Neural progenitor cell (in vitro differentiated cells): ENCODE measurements at regions not wholly inside any gene's neighbourhood (a gene's known extent, or its start where the extent isn't known, plus 50 kb on each side); places are given as distances from the start of the nearest gene placed in this dataset.

Source experiments
- DNase-seq: peaks from one replicate; pipeline ENCODE4 v3.0.0-alpha.2; 2016; ENCODE audit warnings: low spot score
- H2AFZ ChIP-seq: fragments of 200-600 bp; sonication (generic); replicated peaks from 2 replicates; pipeline ENCODE4 v1.6.1; 2016; ENCODE audit warnings: antibody characterized with exemption
- H3F3A ChIP-seq: fragments of 200-600 bp; sonication (generic); 2 replicates; pipeline ENCODE4 v1.6.1; 2016; ENCODE audit warnings: antibody characterized with exemption, low read depth
- H3K27ac ChIP-seq: fragments of 200-600 bp; sonication (generic); 2 replicates; pipeline ENCODE4 v1.5.1; 2016; ENCODE audit warnings: mild to moderate bottlenecking
- H3K27me3 ChIP-seq: fragments of 200-600 bp; sonication (generic); 2 replicates; pipeline ENCODE4 v1.6.1; 2016; ENCODE audit warnings: mild to moderate bottlenecking, moderate library complexity
- H3K36me3 ChIP-seq: fragments of 200-600 bp; sonication (generic); 2 replicates; pipeline ENCODE4 v1.5.1; 2016
- H3K4me1 ChIP-seq: fragments of 200-600 bp; sonication (generic); 2 replicates; pipeline ENCODE4 v1.6.1; 2016; ENCODE audit warnings: mixed run types
- H3K4me2 ChIP-seq: fragments of 200-600 bp; sonication (generic); 2 replicates; pipeline ENCODE4 v1.6.1; 2016
- H3K4me3 ChIP-seq: fragments of 200-600 bp; sonication (generic); 2 replicates; pipeline ENCODE4 v1.5.1; 2016
- H3K79me2 ChIP-seq: fragments of 200-600 bp; sonication (generic); 2 replicates; pipeline ENCODE4 v1.6.1; 2016; ENCODE audit warnings: low read depth
- H3K9ac ChIP-seq: fragments of 200-600 bp; sonication (generic); 2 replicates; pipeline ENCODE4 v1.6.1; 2016
- H3K9me3 ChIP-seq: fragments of 200-600 bp; sonication (generic); 2 replicates; pipeline ENCODE4 v1.5.1; 2016; ENCODE audit warnings: low read depth
- H4K20me1 ChIP-seq: fragments of 200-600 bp; sonication (generic); 2 replicates; pipeline ENCODE4 v1.6.1; 2016; ENCODE audit warnings: low read depth
- H3K27ac Mint-ChIP-seq: 3 replicates; pipeline ENCODE4 v1.8.0; 2021; ENCODE audit warnings: mixed read lengths
- H3K27me3 Mint-ChIP-seq: 2 replicates; pipeline ENCODE4 v1.8.0; 2022; ENCODE audit warnings: low read depth, mild to moderate bottlenecking, inconsistent platforms, moderate library complexity, mixed read lengths; ENCODE audit not compliant: insufficient read depth
- H3K36me3 Mint-ChIP-seq: 3 replicates; pipeline ENCODE4 v1.8.0; 2021; ENCODE audit warnings: mixed read lengths
- H3K4me1 Mint-ChIP-seq: 3 replicates; pipeline ENCODE4 v1.8.0; 2021; ENCODE audit warnings: mixed read lengths
- H3K4me3 Mint-ChIP-seq: 3 replicates; pipeline ENCODE4 v1.8.0; 2021; ENCODE audit warnings: mild to moderate bottlenecking, moderate library complexity, mixed read lengths
- H3K9me3 Mint-ChIP-seq: 3 replicates; pipeline ENCODE4 v1.8.0; 2020; ENCODE audit warnings: mixed read lengths
- CTCF ChIP-seq: fragments of 200-600 bp; sonication (generic); IDR thresholded peaks from 2 replicates; pipeline ENCODE4 v1.5.1; 2017; ENCODE audit warnings: antibody characterized with exemption, mild to moderate bottlenecking
- EZH2 ChIP-seq: fragments of 200-600 bp; sonication (generic); IDR thresholded peaks from 2 replicates; pipeline ENCODE4 v1.6.1; 2017; ENCODE audit warnings: antibody characterized with exemption, mild to moderate bottlenecking, moderate library complexity
- EZH2phosphoT487 ChIP-seq: fragments of 200-600 bp; sonication (generic); IDR thresholded peaks from 2 replicates; pipeline ENCODE4 v1.6.1; 2017; ENCODE audit warnings: antibody characterized with exemption

- Histone ChIP-seq H3K27ac (no peak overlapping the region), H3K4me1 (no peaks in the 10 kb centered on the region), H3K79me2 (no peaks in the 10 kb centered on the region), H3K9ac (no peak overlapping the region), H4K20me1 (no peaks in the 10 kb centered on the region), H3K27me3 (no peaks in the 10 kb centered on the region), H3F3A (no peaks in the 10 kb centered on the region), H3K9me3 (no peaks in the 10 kb centered on the region), H3K4me3 (no peak overlapping the region), H2AFZ (no peak overlapping the region), H3K36me3 (no peaks in the 10 kb centered on the region), H3K4me2 (no peak overlapping the region)
- DNase-seq: no peak
- no peaks in the 10 kb centered on the region for H3K27me3 Mint-ChIP-seq
- no peaks in the 10 kb centered on the region for H3K9me3 Mint-ChIP-seq
- H3K27ac Mint-ChIP-seq: no peak overlapping the region
- H3K36me3 Mint-ChIP-seq: no peaks in the 10 kb centered on the region
- H3K4me3 Mint-ChIP-seq: no peak overlapping the region
- H3K4me1 Mint-ChIP-seq: peaks cover 8% of the 10 kb centered on the region
- TF ChIP-seq EZH2phosphoT487 (no peak), CTCF (no peak)
These were observed 424.0 kb downstream of the SH3GL2 start for GRCh38 chr9:18002718-18003438.

GRCh38 chr9:18006591-18006990, 427.7 kb downstream of the SH3GL2 start:
- TF ChIP-seq CTCF: no peak
- no peak for TF ChIP-seq EZH2phosphoT487
- no peak for TF ChIP-seq EZH2
- Mint-ChIP-seq H3K27ac (no peak overlapping the region), H3K27me3 (no peaks in the 10 kb centered on the region), H3K36me3 (no peaks in the 10 kb centered on the region), H3K9me3 (no peaks in the 10 kb centered on the region), H3K4me1 (no peaks in the 10 kb centered on the region), H3K4me3 (no peak overlapping the region)
- H3K9me3 ChIP-seq: no peaks in the 10 kb centered on the region
- H3K27me3 ChIP-seq: no peaks in the 10 kb centered on the region
- no peaks in the 10 kb centered on the region for H3F3A ChIP-seq
- H3K4me3 ChIP-seq: no peak overlapping the region
- no peaks in the 10 kb centered on the region for H3K4me1 ChIP-seq
- H3K27ac ChIP-seq: no peak overlapping the region
- no peaks in the 10 kb centered on the region for H3K36me3 ChIP-seq
- H2AFZ ChIP-seq: no peak overlapping the region
- no peak overlapping the region for H3K4me2 ChIP-seq
- H3K9ac ChIP-seq: no peak overlapping the region
- DNase-seq: no peak
- no peaks in the 10 kb centered on the region for H4K20me1 ChIP-seq
- no peaks in the 10 kb centered on the region for H3K79me2 ChIP-seq

- Histone ChIP-seq H3F3A (no peaks in the 10 kb centered on the region), H4K20me1 (no peaks in the 10 kb centered on the region), H3K4me3 (no peak overlapping the region), H3K4me2 (no peak overlapping the region), H3K36me3 (no peaks in the 10 kb centered on the region), H3K9ac (no peak overlapping the region), H2AFZ (no peak overlapping the region), H3K9me3 (no peaks in the 10 kb centered on the region), H3K27ac (no peak overlapping the region), H3K4me1 (no peaks in the 10 kb centered on the region), H3K79me2 (no peaks in the 10 kb centered on the region), H3K27me3 (no peaks in the 10 kb centered on the region)
- no peak for DNase-seq
- Mint-ChIP-seq H3K36me3 (no peaks in the 10 kb centered on the region), H3K9me3 (no peaks in the 10 kb centered on the region), H3K4me1 (no peaks in the 10 kb centered on the region), H3K27me3 (no peaks in the 10 kb centered on the region), H3K27ac (no peak overlapping the region), H3K4me3 (no peak overlapping the region)
- no peak for TF ChIP-seq EZH2phosphoT487
- no peak for TF ChIP-seq EZH2
- no peak for TF ChIP-seq CTCF
These were observed 428.8 kb downstream of the SH3GL2 start for GRCh38 chr9:18007621-18008020.
